Mucosa of descending colon (tissue), 3 donors: ENCODE measurements at regions not wholly inside any gene's neighbourhood (a gene's known extent, or its start where the extent isn't known, plus 50 kb on each side); places are given as distances from the start of the nearest gene placed in this dataset.

ENCODE experiments used
- ATAC-seq: fragments of 200-7000 bp; cut with Tn5 transposase; one replicate; pipeline ENCODE4 v1.9.1; 2020; ENCODE audit warnings: mild to moderate bottlenecking, moderate library complexity
- DNase-seq, 3 donors: peaks; one replicate each; pipeline ENCODE4 v3.0.0-alpha.2; 2020
- H3K36me3 ChIP-seq: fragments of 200-600 bp; one replicate; pipeline ENCODE4 v1.8.0; 2021; ENCODE audit warnings: low read depth, mild to moderate bottlenecking
- H3K4me1 ChIP-seq: fragments of 200-600 bp; one replicate; pipeline ENCODE4 v1.8.0; 2021; ENCODE audit warnings: low read depth, mild to moderate bottlenecking
- H3K4me3 ChIP-seq: fragments of 200-600 bp; one replicate; pipeline ENCODE4 v1.8.0; 2021; ENCODE audit warnings: mild to moderate bottlenecking
- H3K9me3 ChIP-seq: fragments of 200-600 bp; one replicate; pipeline ENCODE4 v1.8.0; 2021; ENCODE audit warnings: mild to moderate bottlenecking
- CTCF ChIP-seq: fragments of 200-600 bp; IDR thresholded peaks from one replicate; pipeline ENCODE4 v1.8.0; 2022; ENCODE audit warnings: antibody characterized with exemption, mild to moderate bottlenecking
- intact Hi-C, 2 donors: fragments of 100-400 bp; cut with DNase I in 1 of 2; cut with micrococcal nuclease in 1 of 2; formaldehyde crosslinking; loops; one replicate each; pipeline versions ENCODE4 v1.11.0 to v1.11.1; 2022; cut with DNase I, micrococcal nuclease
- donor health status: DM: no; HTN: no; CAD: no; lungs with moderate emphysema.
- donor health status: DM: no; HTN: no; CAD: no.
- donor health status: DM: no; HTN: yes; CAD: no.

- no peak for TF ChIP-seq CTCF
- H3K9me3 ChIP-seq, result no peaks in the 10 kb centered on the region
- ATAC-seq (peak; percentile 22), DNase-seq (no peak)
- intact Hi-C loops, result no loop called here
- H3K36me3 ChIP-seq, result no peaks in the 10 kb centered on the region
- H3K4me1 ChIP-seq, result no peaks in the 10 kb centered on the region
- H3K4me3 ChIP-seq, result no peak overlapping the region
Measured at GRCh38 chr2:235416858-235417499, 76.9 kb upstream of the AGAP1 start.

GRCh38 chr2:235418918-235419317 lies 74.9 kb upstream of the AGAP1 start:
- Histone ChIP-seq H3K4me3 (no peak overlapping the region), H3K9me3 (no peaks in the 10 kb centered on the region), H3K36me3 (no peaks in the 10 kb centered on the region), H3K4me1 (no peaks in the 10 kb centered on the region)
- no peak for DNase-seq
- TF ChIP-seq CTCF, result no peak
- intact Hi-C loops, result no loop called here
- ATAC-seq, result no peak

- intact Hi-C loops, result no loop called here
- H3K9me3 ChIP-seq, result peaks cover 2% of the 10 kb centered on the region
- no peak for TF ChIP-seq CTCF
- H3K4me1 ChIP-seq, result no peaks in the 10 kb centered on the region
- no peak overlapping the region for H3K4me3 ChIP-seq
- H3K36me3 ChIP-seq, result no peaks in the 10 kb centered on the region
- no peak for ATAC-seq
- no peak for DNase-seq
Measured at GRCh38 chr2:235419996-235420395, 73.8 kb upstream of the AGAP1 start.

GRCh38 chr2:235421618-235422017 lies 72.2 kb upstream of the AGAP1 start:
- peaks cover 2% of the 10 kb centered on the region for H3K9me3 ChIP-seq
- DNase-seq, result no peak
- H3K36me3 ChIP-seq, result no peaks in the 10 kb centered on the region
- TF ChIP-seq CTCF, result no peak
- ATAC-seq, result no peak
- intact Hi-C loops, result no loop called here
- H3K4me1 ChIP-seq, result no peaks in the 10 kb centered on the region
- H3K4me3 ChIP-seq, result no peak overlapping the region

- no peaks in the 10 kb centered on the region for H3K4me1 ChIP-seq
- no peak overlapping the region for H3K4me3 ChIP-seq
- no peaks in the 10 kb centered on the region for H3K36me3 ChIP-seq
- no peaks in the 10 kb centered on the region for H3K9me3 ChIP-seq
- TF ChIP-seq CTCF, result no peak
- intact Hi-C loops, result no loop called here
- DNase-seq, result no peak
- ATAC-seq, result no peak
Measured at GRCh38 chr2:235430366-235431083, 63.3 kb upstream of the AGAP1 start.
